ENCODE measurements at regions not wholly inside any gene's neighbourhood (a gene's known extent, or its start where the extent isn't known, plus 50 kb on each side); places are given as distances from the start of the nearest gene placed in this dataset.

GRCh38 chr18:60981682-60982328 lies 351.4 kb upstream of the CDH20 start:
- ChIA-PET CTCF (no interaction called here), POLR2A (no interaction called here)
- no peaks in the 10 kb centered on the region for H3K36me3 ChIP-seq (ENCODE audit: control insufficient read depth, insufficient read depth, low read length)
- no peak overlapping the region for H3K4me3 ChIP-seq (ENCODE audit: low read depth in 2 of 2, low read length in 2 of 2)
- ATAC-seq (no peak), DNase-seq (ENCODE audit: low read depth, low spot score) (no peak)
- H3K27me3 ChIP-seq (ENCODE audit: control insufficient read depth, insufficient read depth, low read length) = no peaks in the 10 kb centered on the region
- in situ Hi-C loops (cut with HindIII; ENCODE audit: low pct_unique_long_range_greater_than_20kb, low sequenced_read_pairs) = no loop called here
- no peak for TF ChIP-seq TCF7L2 (IDR thresholded peaks at IDR 0.05; ENCODE audit: low read depth, low read length)
- TF ChIP-seq CTCF (IDR thresholded peaks at IDR 0.05) = no peak
- no peaks in the 10 kb centered on the region for H3K9me3 ChIP-seq (ENCODE audit: control insufficient read depth, insufficient read depth, low read depth, low read length)
- no peak overlapping the region for H3K27ac ChIP-seq (ENCODE audit: low read length)
- H3K4me1 ChIP-seq (ENCODE audit: control insufficient read depth, insufficient read depth, low read length) = no peaks in the 10 kb centered on the region
- no TSS peak for BruUV-seq (replicated peaks)
- intact Hi-C loops (cut with micrococcal nuclease; ENCODE audit: unreplicated experiment) = no loop called here

DNA sequence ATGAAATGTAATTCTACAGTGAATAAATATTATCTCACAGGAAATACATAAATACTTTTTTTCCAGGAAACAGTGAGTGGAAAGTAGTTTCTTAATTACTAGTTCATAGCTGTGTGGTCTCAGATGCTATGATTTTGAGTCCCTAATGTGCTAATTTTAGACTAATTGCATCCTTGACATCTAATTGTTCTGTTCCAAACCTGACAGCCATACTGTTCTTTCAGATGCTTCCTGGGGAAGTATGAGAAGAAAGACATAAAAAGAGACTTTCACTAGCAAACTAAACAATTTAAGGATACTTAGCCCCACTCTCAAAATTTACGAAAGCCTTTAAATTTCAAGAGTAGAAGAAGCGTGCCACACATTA lies 350.9 kb upstream of the CDH20 start:
- Histone ChIP-seq H3K4me1 (ENCODE audit: control insufficient read depth, insufficient read depth, low read length) (no peaks in the 10 kb centered on the region), H3K4me3 (ENCODE audit: low read depth in 2 of 2, low read length in 2 of 2) (no peak overlapping the region), H3K27me3 (ENCODE audit: control insufficient read depth, insufficient read depth, low read length) (no peaks in the 10 kb centered on the region), H3K27ac (ENCODE audit: low read length) (no peak overlapping the region), H3K36me3 (ENCODE audit: control insufficient read depth, insufficient read depth, low read length) (no peaks in the 10 kb centered on the region), H3K9me3 (ENCODE audit: control insufficient read depth, insufficient read depth, low read depth, low read length) (no peaks in the 10 kb centered on the region)
- no peak for DNase-seq (ENCODE audit: low read depth, low spot score)
- POLR2A ChIA-PET = no interaction called here
- intact Hi-C loops (cut with micrococcal nuclease; ENCODE audit: unreplicated experiment) (no loop called here), in situ Hi-C loops (cut with HindIII; ENCODE audit: low pct_unique_long_range_greater_than_20kb, low sequenced_read_pairs) (no loop called here)
- no TSS peak for BruUV-seq (replicated peaks)
- CTCF ChIA-PET = no interaction called here
- no peak for ATAC-seq
- TF ChIP-seq TCF7L2 (IDR thresholded peaks at IDR 0.05; ENCODE audit: low read depth, low read length) = no peak
- no peak for TF ChIP-seq CTCF (IDR thresholded peaks at IDR 0.05)
- TF ChIP-seq POLR2AphosphoS5 (IDR thresholded peaks at IDR 0.05; ENCODE audit: low read depth, low read length) = no peak
- no peak for TF ChIP-seq REST (IDR thresholded peaks at IDR 0.05; ENCODE audit: insufficient read depth in 1 of 2, low read depth in 2 of 2, low read length in 1 of 2)
- TF ChIP-seq SIN3A (IDR thresholded peaks at IDR 0.05; ENCODE audit: borderline replicate concordance, insufficient read depth, low read depth, low read length) = no peak
